Testis (tissue), 2 donors: ENCODE measurements at regions not wholly inside any gene's neighbourhood (a gene's known extent, or its start where the extent isn't known, plus 50 kb on each side); places are given as distances from the start of the nearest gene placed in this dataset.
"Not testable (repeated sequence)": the region's sequence is repeated elsewhere in the genome, so short reads cannot be mapped to it uniquely, and the experiment has no call there.

Source experiments
- DNase-seq: peaks from one replicate; pipeline ENCODE4 v3.0.0-alpha.2; 2019
- H3K27ac ChIP-seq, 2 donors: fragments of 200-600 bp; sonication (generic); one replicate each; pipeline ENCODE4 v1.5.1; 2019
- H3K27me3 ChIP-seq: fragments of 200-600 bp; sonication (generic); one replicate; pipeline ENCODE4 v1.5.1; 2019
- H3K36me3 ChIP-seq: fragments of 200-600 bp; sonication (generic); one replicate; pipeline ENCODE4 v1.5.1; 2017; ENCODE audit warnings: low read depth; ENCODE audit errors: missing control alignments
- H3K4me1 ChIP-seq: fragments of 200-600 bp; sonication (generic); one replicate; pipeline ENCODE4 v1.5.1; 2019
- H3K4me3 ChIP-seq, 2 donors: fragments of 200-600 bp; sonication (generic); one replicate each; pipeline ENCODE4 v1.5.1; 2017 to 2019
- H3K9me3 ChIP-seq: fragments of 200-600 bp; sonication (generic); one replicate; pipeline ENCODE4 v1.5.1; 2017
- POLR2A ChIP-seq: fragments of 450-650 bp; IDR thresholded peaks from one replicate; pipeline ENCODE4 v1.6.1; 2017; ENCODE audit warnings: antibody characterized with exemption, mild to moderate bottlenecking, moderate library complexity
- WGBS, 2 donors: methylation state at CpG; one replicate each; pipeline ENCODE4 v1.1.5; 2018; 5-methylcytosine and 5-hydroxymethylcytosine counted together
- intact Hi-C: fragments of 100-400 bp; cut with DNase I; formaldehyde crosslinking; loops from one replicate; pipeline ENCODE4 v1.15.1; 2023; ENCODE audit warnings: low total_unique reads
- TF ChIP-seq, protein P1 (sequence below), 3 experiments: fragments of 450-650 bp in 2 of 3; fragments of 200-600 bp in 1 of 3; sonication (generic) in 1 of 3; IDR thresholded peaks; one replicate each; pipeline ENCODE4 v1.5.1; 2016 to 2019; ENCODE audit warnings: antibody characterized with exemption in 3 of 3, mild to moderate bottlenecking in 2 of 3, moderate library complexity in 1 of 3

DNA sequence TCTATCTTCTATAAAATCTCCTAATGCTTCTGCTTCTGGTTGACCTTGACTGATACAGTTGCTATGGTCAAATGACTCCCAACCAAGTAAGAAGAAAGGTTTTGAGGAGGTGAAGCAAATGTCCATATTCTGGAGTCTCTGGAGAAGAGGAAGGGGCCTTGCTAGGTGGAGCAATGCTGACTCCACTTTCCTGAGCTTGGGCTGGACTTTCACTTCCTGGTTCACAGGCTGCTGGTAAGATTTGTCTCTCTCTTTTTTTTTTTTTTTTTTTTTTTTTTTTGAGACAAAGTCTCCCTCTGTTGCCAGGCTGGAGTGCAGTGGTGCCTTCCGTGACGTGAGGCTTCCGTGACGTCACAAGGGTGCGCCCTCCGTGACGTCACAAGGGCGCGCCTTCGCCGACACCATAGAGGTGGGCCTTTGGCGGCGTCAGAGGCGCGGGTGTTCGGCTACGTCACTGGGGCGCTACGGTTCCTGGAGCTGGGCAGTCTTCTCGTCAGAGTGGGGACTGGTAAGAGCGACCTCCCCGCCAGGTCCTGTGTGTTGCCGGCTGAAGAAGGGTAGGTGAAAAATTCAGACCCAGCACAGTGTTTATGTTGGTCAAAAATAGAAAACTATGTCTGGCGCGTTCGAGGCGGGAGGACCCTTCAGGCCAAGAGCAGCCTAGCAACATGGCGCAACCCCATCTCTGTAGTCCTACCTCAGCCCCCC lies 93.7 kb upstream of the METTL14 start:
- intact Hi-C loops, H3K9me3 ChIP-seq: not testable (repeated sequence)
- 17 to 27% methylated on average over 22 of the region's 28 CpGs for WGBS, 2 donors

DNA sequence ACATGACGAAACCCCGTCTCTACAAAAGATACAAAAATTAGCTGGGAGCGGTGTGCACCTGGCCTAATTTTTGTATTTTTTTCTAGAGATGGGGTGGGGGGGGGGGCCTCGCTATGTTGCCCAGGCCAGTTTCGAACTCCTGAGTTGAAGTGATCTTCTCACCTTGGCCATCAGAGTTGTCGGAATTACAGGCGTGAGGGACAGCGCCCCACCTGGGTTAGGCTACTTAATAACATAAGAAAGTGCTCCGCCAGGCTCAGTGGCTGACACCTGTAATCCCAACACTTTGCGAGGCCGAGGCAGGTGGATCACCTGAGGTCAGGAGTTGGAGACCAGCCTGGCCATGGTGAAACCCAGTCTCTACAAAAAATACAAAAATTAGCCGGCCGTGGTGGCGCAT lies 92.9 kb upstream of the METTL14 start:
- H3K4me1 ChIP-seq, DNase-seq, H3K36me3 ChIP-seq, H3K27me3 ChIP-seq, intact Hi-C loops, H3K9me3 ChIP-seq: not testable (repeated sequence)
- peak overlapping the region; percentile 82 to 92 for H3K27ac ChIP-seq
- peak overlapping the region; percentile 63 to 74 for H3K4me3 ChIP-seq
- WGBS, 2 donors, result 71 to 83% methylated on average over 11 to 14 of the region's 14 CpGs

More for the DNA sequence above, 93.7 kb upstream of the METTL14 start:
- peak; percentile 95 for DNase-seq
- peak overlapping the region; percentile 63 to 74 for H3K4me3 ChIP-seq
- not testable (repeated sequence) for H3K4me1 ChIP-seq, H3K27me3 ChIP-seq, H3K36me3 ChIP-seq
- peak; percentile 49 for TF ChIP-seq POLR2A
- TF ChIP-seq, protein P1, sequence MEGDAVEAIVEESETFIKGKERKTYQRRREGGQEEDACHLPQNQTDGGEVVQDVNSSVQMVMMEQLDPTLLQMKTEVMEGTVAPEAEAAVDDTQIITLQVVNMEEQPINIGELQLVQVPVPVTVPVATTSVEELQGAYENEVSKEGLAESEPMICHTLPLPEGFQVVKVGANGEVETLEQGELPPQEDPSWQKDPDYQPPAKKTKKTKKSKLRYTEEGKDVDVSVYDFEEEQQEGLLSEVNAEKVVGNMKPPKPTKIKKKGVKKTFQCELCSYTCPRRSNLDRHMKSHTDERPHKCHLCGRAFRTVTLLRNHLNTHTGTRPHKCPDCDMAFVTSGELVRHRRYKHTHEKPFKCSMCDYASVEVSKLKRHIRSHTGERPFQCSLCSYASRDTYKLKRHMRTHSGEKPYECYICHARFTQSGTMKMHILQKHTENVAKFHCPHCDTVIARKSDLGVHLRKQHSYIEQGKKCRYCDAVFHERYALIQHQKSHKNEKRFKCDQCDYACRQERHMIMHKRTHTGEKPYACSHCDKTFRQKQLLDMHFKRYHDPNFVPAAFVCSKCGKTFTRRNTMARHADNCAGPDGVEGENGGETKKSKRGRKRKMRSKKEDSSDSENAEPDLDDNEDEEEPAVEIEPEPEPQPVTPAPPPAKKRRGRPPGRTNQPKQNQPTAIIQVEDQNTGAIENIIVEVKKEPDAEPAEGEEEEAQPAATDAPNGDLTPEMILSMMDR (IDR thresholded peaks at IDR 0.05), result peak in 2 of 3 experiments; percentile 17 to 29
- H3K27ac ChIP-seq, result peak overlapping the region; percentile 82 to 92

DNA sequence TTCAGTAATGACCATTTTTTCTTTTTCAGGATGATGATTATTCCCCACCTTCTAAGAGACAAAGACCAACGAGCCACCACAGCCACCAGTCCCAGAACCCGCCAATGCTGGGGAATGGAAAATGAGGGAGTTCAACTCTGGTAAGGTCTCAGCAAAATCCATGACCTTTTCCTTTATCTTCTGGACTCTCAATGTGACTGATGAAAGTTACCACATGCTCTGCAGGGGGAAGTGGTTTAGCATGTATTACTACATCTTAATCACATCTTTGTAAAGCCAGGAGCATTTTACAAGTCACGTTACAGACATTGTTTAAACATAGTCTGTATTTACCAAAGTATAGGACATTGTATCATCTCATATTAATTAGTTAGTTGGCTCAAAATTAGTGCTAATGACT lies 89.3 kb upstream of the METTL14 start:
- DNase-seq, H3K27ac ChIP-seq, H3K36me3 ChIP-seq, H3K9me3 ChIP-seq, H3K27me3 ChIP-seq, H3K4me3 ChIP-seq, H3K4me1 ChIP-seq, intact Hi-C loops: not testable (repeated sequence)
- WGBS, 2 donors, result 67 to 86% methylated on average over 2 to 3 of the region's 3 CpGs

DNA sequence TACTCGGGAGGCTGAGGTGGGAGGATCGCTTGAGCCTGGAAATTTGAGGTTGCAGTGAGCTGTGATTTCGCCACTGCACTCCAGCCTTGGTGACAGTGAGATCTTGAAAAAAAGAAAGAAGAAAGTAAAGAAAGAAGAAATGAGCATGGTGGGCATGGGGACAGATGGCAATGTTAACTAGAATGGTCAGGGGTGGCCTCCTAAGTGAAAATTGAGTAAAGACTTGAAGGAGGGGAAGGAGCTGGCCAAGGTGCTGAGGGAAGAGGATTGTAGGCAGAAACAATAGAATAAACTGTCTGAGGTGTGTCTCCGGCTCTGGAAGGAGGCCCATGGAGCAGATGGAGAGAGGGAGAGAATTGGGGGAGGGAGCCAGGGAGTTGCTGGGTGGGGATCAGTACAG lies 60.1 kb upstream of the METTL14 start:
- H3K36me3 ChIP-seq, H3K4me3 ChIP-seq, DNase-seq, H3K9me3 ChIP-seq, H3K27ac ChIP-seq, H3K27me3 ChIP-seq, H3K4me1 ChIP-seq, intact Hi-C loops: not testable (repeated sequence)
- WGBS, 2 donors, result 81 to 90% methylated on average over 4 of the region's 4 CpGs

GRCh38 chr4:118629697-118630096 lies 55.5 kb upstream of the METTL14 start:
- H3K4me1 ChIP-seq, intact Hi-C loops, H3K36me3 ChIP-seq, H3K27me3 ChIP-seq, H3K4me3 ChIP-seq, H3K27ac ChIP-seq, DNase-seq, H3K9me3 ChIP-seq: not testable (repeated sequence)
- 76 to 90% methylated on average over 2 of the region's 2 CpGs for WGBS, 2 donors

DNA sequence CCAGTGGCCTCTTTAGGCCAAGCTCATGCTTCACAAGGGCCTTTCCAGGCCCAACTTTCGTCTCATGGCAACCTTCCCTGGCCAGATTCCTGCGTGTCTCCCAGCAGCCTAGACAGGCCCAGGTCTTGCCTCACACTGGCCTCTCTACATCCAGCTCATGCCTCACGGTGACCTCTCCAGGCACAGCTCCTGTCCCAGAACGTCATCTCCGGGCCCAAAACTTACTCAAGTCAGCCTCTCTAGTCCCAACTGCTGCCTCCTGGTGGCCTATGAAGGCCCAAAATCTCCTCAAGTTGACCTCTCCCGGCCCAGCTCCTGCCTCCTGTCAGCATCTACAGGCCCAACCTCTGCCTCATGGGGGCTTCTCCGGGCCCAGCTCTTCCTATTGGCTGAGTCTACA lies 54.3 kb upstream of the METTL14 start:
- intact Hi-C loops, result not testable (repeated sequence)
- WGBS, 2 donors, result 67% methylated on average over 2 of the region's 7 CpGs; no CpG with 5 or more reads in 1 of the 2 donors

DNA sequence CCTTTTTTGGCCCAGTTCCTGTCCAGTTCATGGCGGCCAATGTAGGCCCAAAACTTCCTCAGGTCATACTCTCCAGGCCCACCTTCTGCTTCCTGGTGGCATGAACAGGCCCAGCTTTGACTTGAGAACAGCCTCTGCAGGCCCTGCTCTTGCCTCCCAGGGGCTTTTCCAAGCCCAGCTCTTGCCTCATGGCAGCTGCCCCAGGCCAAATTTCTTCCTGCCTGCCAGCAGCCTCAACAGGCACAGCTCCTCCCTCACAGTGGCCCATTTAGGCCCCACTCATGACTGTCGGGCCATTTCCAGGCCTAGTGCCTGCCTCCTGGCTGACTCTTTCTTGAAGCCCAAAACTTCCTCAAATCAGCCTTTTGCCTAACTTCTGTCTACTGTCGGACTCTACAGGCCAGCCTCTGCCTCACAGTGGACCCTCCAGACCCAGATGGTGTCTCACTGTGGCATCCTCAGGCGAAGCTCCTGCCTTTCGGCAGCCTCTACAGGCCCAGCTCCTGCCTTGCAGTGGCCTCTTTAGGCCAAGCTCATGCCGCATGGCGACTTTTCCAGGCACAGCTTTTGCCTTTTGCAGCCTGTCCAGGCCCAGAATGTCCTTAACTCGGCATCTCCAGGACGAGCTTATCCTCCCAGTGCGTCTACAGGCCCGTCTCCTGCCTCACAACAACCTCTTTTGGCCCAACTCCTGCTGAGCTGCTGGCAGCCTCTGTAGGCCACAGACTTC lies 53.7 kb upstream of the METTL14 start:
- H3K27me3 ChIP-seq, DNase-seq, H3K4me3 ChIP-seq, H3K4me1 ChIP-seq, H3K36me3 ChIP-seq, H3K9me3 ChIP-seq, intact Hi-C loops, H3K27ac ChIP-seq: not testable (repeated sequence)
- WGBS, 2 donors, result 85 to 90% methylated on average over 11 of the region's 11 CpGs

More for the DNA sequence above, 54.3 kb upstream of the METTL14 start:
- not testable (repeated sequence) for H3K27me3 ChIP-seq, H3K36me3 ChIP-seq, DNase-seq, H3K9me3 ChIP-seq, H3K27ac ChIP-seq, H3K4me3 ChIP-seq, H3K4me1 ChIP-seq

DNA sequence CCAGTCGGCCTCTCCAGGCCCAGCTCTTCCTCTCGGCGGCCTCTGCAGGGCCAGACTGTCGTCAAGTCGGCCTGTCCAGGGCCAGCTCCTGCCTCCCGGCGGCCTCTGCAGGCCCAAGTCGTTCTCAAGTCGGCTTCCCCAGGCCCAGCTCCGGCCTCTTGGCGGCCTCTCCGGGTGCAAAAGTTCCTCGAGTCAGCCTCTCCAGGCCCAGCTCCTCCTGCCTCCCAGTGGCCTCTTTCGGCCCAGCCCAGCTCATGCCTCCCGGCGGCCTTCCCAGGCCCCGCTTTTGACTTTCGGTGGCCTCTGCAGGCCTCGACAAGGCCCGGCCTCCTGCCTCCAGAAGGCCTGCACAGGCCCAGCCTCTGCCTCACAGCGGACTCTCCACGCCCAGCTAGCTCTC lies 51.7 kb upstream of the METTL14 start:
- H3K9me3 ChIP-seq, H3K27ac ChIP-seq, H3K27me3 ChIP-seq, H3K36me3 ChIP-seq, H3K4me1 ChIP-seq, DNase-seq, intact Hi-C loops, H3K4me3 ChIP-seq: not testable (repeated sequence)
- WGBS, 2 donors, result 96 to 100% methylated on average over 3 to 22 of the region's 22 CpGs

- whole genome bisulfite sequencing, 2 donors, result 96 to 99% methylated on average over 10 to 33 of the region's 33 CpGs
- H3K4me1 ChIP-seq, intact Hi-C loops: not testable (repeated sequence)
These were observed 50.9 kb upstream of the METTL14 start for GRCh38 chr4:118634126-118634875.

More at GRCh38 chr4:118634126-118634875, 50.9 kb upstream of the METTL14 start:
- H3K36me3 ChIP-seq, H3K27ac ChIP-seq, H3K27me3 ChIP-seq, DNase-seq, H3K4me3 ChIP-seq, H3K9me3 ChIP-seq: not testable (repeated sequence)
